A673 (cell line): ENCODE measurements at regions not wholly inside any gene's neighbourhood (a gene's known extent, or its start where the extent isn't known, plus 50 kb on each side); places are given as distances from the start of the nearest gene placed in this dataset.
A peak's percentile ranks its signal among the peaks of the same experiment; 100 is the strongest.

Experiments
- BruUV-seq: library from RNA; stranded (reverse); fragments of 400-500 nt; replicated peaks from 2 replicates; lab custom pipeline; 2021; lab: Mats Ljungman, UMichigan
- CTCF ChIA-PET: fragments of 300-600 bp; sonication (Branson Sonifier 250); formaldehyde crosslinking; loops from one replicate; lab custom pipeline; 2022; ENCODE audit warnings: antibody characterized with exemption; lab: Charles Lee
- POLR2A ChIA-PET: fragments of 300-600 bp; sonication (Branson Sonifier 250); formaldehyde crosslinking; loops from one replicate; lab custom pipeline; 2022; ENCODE audit warnings: antibody characterized with exemption; ENCODE audit not compliant: low non-redundant PET; lab: Charles Lee
- DNase-seq: peaks from one replicate; pipeline ENCODE4 v3.0.0-alpha.2; 2015; ENCODE audit warnings: low spot score
- H3K27ac ChIP-seq: fragments of 200-600 bp; sonication (generic); 2 replicates; pipeline ENCODE4 v1.5.1; 2016; ENCODE audit warnings: mixed run types, low read depth, mild to moderate bottlenecking, mixed read lengths, antibody characterized with exemption, low read length; ENCODE audit not compliant: poor library complexity, severe bottlenecking
- H3K27me3 ChIP-seq: fragments of 200-600 bp; sonication (generic); replicated peaks from 2 replicates; pipeline ENCODE4 v1.6.1; 2017; ENCODE audit warnings: mixed run types, low read depth, mild to moderate bottlenecking, mixed read lengths, antibody characterized with exemption, low read length; ENCODE audit not compliant: insufficient read depth, poor library complexity
- H3K36me3 ChIP-seq: fragments of 200-600 bp; sonication (generic); 2 replicates; pipeline ENCODE4 v1.6.1; 2016; ENCODE audit warnings: mixed run types, mild to moderate bottlenecking, mixed read lengths, antibody characterized with exemption, low read length; ENCODE audit not compliant: insufficient read depth, poor library complexity, severe bottlenecking
- H3K4me1 ChIP-seq: fragments of 200-600 bp; sonication (generic); 2 replicates; pipeline ENCODE4 v1.6.1; 2017; ENCODE audit warnings: mixed run types, mild to moderate bottlenecking, mixed read lengths, antibody characterized with exemption, low read length; ENCODE audit not compliant: insufficient read depth, poor library complexity, severe bottlenecking
- H3K4me3 ChIP-seq: fragments of 200-600 bp; sonication (generic); 2 replicates; pipeline ENCODE4 v1.5.1; 2016; ENCODE audit warnings: low read depth, mixed run types, mild to moderate bottlenecking, mixed read lengths, low read length; ENCODE audit not compliant: poor library complexity, severe bottlenecking
- H3K9me3 ChIP-seq: fragments of 200-600 bp; sonication (generic); 2 replicates; pipeline ENCODE4 v1.6.1; 2016; ENCODE audit warnings: mixed run types, low read depth, mild to moderate bottlenecking, mixed read lengths, antibody characterized with exemption, low read length; ENCODE audit not compliant: poor library complexity, severe bottlenecking
- CTCF ChIP-seq: fragments of 300-800, 200-600 bp; sonication (generic); conservative IDR thresholded peaks from 2 replicates; pipeline ENCODE4 v1.5.1; 2017; ENCODE audit warnings: low read depth, mild to moderate bottlenecking, antibody characterized with exemption, low read length, moderate library complexity, mixed read lengths
- EZH2 ChIP-seq: fragments of 200-600 bp; sonication (generic); IDR thresholded peaks from 2 replicates; pipeline ENCODE4 v1.6.1; 2017; ENCODE audit warnings: borderline replicate concordance, low read depth, mild to moderate bottlenecking, mixed read lengths, antibody characterized with exemption, low read length; ENCODE audit not compliant: poor library complexity, severe bottlenecking
- intact Hi-C: fragments of 100-400 bp; cut with micrococcal nuclease; formaldehyde crosslinking; loops from one replicate; pipeline ENCODE4 v1.10.0; 2022; ENCODE audit not compliant: unreplicated experiment

GRCh38 chr6:165096868-165097267, 212.5 kb downstream of the C6orf118 start:
- no TSS peak for BruUV-seq
- Histone ChIP-seq H3K27me3 (no peaks in the 10 kb centered on the region), H3K4me3 (no peak overlapping the region), H3K9me3 (no peaks in the 10 kb centered on the region), H3K27ac (no peak overlapping the region), H3K36me3 (no peaks in the 10 kb centered on the region), H3K4me1 (peaks cover 11% of the 10 kb centered on the region)
- POLR2A ChIA-PET = no interaction called here
- DNase-seq = no peak
- intact Hi-C loops = no loop called here
- CTCF ChIA-PET = no interaction called here
- no peak for TF ChIP-seq EZH2
- no peak for TF ChIP-seq CTCF

- Histone ChIP-seq H3K27ac (no peak overlapping the region), H3K36me3 (no peaks in the 10 kb centered on the region), H3K4me3 (no peak overlapping the region), H3K27me3 (no peaks in the 10 kb centered on the region), H3K4me1 (peaks cover 15% of the 10 kb centered on the region), H3K9me3 (no peaks in the 10 kb centered on the region)
- DNase-seq = no peak
- BruUV-seq = no TSS peak
- ChIA-PET POLR2A (no interaction called here), CTCF (no interaction called here)
- TF ChIP-seq CTCF (no peak), EZH2 (no peak)
- intact Hi-C loops = no loop called here
Measured at GRCh38 chr6:165096209-165096608, 213.2 kb downstream of the C6orf118 start.

- TF ChIP-seq CTCF (no peak), EZH2 (no peak)
- CTCF ChIA-PET = no interaction called here
Measured at GRCh38 chr6:165092881-165093595, 216.4 kb downstream of the C6orf118 start.

More at GRCh38 chr6:165092881-165093595, 216.4 kb downstream of the C6orf118 start:
- no peak overlapping the region for H3K27ac ChIP-seq
- no TSS peak for BruUV-seq
- DNase-seq = peak; percentile 67
- POLR2A ChIA-PET = no interaction called here
- H3K9me3 ChIP-seq = no peaks in the 10 kb centered on the region
- intact Hi-C loops = no loop called here
- H3K4me3 ChIP-seq = no peak overlapping the region
- H3K4me1 ChIP-seq = peaks cover 23% of the 10 kb centered on the region
- H3K27me3 ChIP-seq = no peaks in the 10 kb centered on the region
- H3K36me3 ChIP-seq = no peaks in the 10 kb centered on the region
